GM21390 (cell line): ENCODE measurements at regions not wholly inside any gene's neighbourhood (a gene's known extent, or its start where the extent isn't known, plus 50 kb on each side); places are given as distances from the start of the nearest gene placed in this dataset.
"Not testable (repeated sequence)": the region's sequence is repeated elsewhere in the genome, so short reads cannot be mapped to it uniquely, and the experiment has no call there.

ENCODE experiments used
- ATAC-seq: cut with Tn5 transposase; IDR thresholded peaks from one replicate; pipeline ENCODE4 v1.9.1; 2021; ENCODE audit not compliant: unreplicated experiment

DNA sequence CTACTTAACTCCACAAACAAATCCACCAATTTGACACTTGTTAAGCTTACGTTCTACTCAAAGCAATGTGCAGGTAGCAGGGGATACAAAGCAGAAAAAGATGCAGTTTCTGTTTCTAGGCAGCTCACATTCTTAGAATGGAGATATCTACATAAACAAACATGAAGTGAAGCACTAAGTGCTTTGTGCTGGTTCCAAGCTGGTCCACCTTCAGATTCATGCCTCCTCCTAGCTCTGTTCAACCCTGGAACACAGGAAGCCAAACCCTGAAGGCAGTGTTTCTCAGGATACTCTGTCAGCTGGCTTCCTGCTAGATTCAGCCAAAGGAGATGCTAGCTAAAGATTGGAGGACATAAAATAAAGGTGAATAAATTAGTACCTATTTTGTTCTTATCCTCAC, 55.3 kb upstream of the NOL4 start:
- ATAC-seq: no peak

DNA sequence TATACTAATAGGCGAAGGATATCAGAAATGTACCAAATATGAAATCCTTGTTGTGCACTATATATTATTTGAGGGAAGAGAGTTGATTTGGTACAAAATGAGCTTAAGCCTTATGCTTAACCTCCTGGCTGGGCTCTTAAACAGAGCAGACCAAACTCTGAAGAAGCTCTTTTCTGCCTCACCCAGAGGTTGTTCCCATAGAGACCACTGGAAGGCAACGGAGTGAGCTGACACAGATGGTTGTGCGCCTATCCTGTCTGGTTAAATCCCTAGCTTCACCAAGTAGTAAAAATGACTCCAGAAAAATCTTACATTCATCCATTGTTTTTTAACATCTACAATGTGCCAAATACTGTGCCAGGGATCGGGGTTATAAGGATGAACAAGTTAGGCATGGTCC, 55.9 kb upstream of the NOL4 start:
- no peak for ATAC-seq

DNA sequence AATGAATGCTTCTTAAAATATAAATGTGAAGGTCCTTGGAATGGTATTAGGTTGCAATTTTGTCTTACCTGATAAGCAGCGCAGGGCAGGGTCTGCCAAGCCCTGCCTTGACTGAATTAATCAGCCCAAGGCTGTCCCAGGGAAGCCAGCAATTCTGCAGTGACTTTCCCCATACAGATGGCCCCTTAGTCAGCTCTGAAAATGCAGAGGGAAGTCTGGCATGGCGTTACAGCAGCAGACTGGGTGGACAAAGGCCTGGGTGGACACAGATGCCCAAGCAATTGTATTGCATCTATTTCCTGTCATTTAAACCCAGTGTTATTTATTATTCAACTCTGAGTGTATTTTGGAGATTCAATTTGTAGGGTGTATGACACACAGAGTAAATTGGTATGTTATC, 56.6 kb upstream of the NOL4 start:
- ATAC-seq: no peak

DNA sequence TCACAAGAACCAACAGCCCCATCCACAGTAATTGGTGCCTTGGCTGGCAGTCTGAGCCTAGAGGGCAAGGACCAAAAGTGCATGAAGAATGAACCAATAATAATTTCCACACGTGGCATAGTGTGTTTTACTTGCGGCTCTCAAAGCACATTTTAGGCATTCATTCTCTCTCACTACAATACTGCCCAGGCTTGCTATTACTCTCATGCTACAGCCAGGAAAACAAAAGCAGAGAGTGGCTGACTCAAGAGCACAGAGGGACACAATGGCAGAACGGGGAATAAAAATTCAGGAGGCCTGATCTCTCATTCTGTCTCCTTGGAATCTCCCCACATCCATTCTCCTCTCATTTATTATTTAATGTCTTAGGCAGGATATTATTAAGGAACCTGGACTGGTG, 57.0 kb upstream of the NOL4 start:
- no peak for ATAC-seq

DNA sequence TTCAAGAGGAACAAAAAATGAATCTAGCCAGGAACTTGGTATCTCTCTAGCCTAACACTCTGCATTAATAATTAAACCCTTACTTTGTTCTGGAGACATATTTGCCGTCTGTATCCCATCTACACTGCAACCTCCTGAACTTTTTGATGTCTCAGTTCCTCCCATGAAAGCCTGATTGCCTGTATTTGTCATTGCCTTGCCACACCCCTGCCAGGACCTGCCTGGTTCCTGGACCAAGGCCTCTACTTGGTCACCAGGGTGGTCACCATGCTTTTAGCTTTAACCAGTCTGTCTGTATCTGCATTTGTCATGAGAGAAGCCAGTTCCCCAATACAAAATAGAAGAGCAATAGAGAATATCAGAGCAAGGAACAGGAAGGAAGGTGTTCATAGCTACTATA, 58.8 kb upstream of the NOL4 start:
- ATAC-seq: no peak

DNA sequence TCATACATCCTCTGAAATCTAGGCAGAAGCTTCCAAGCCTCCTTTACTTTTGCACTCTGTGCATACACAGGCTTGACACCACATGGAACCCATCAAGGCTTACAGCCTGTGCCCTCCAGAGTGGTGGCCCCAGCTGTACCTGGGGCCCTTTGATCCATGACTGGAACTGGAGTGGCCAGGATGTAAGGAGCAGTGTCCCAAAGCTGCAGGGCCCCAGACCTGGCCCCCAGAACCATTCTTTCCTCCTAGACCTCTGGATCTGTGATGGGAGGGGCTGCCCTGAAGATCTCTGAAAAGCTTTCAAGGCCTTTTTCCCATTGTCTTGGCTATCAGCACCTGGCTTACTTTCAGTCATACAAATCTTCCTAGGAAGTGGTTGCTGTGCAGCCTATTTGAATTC, 63.1 kb upstream of the NOL4 start:
- no peak for ATAC-seq

DNA sequence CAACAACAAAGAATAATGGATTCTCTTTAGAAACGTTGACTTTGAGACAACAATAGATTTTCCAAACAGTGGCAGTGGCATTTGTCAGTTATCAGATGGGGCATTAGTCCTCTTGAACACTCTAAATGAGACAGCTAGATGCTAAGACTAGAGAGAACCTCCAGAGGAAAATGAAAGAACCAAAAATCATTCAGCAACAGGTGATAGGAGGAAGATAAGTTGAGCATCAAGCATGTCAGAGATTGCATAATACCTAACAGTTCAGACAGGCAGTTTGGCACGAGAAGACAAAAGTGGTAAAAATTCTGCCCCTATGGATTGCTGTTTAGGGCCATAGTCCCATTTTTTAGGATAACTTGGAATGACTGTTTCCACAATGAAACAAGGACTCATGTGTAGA, 67.9 kb upstream of the NOL4 start:
- no peak for ATAC-seq

DNA sequence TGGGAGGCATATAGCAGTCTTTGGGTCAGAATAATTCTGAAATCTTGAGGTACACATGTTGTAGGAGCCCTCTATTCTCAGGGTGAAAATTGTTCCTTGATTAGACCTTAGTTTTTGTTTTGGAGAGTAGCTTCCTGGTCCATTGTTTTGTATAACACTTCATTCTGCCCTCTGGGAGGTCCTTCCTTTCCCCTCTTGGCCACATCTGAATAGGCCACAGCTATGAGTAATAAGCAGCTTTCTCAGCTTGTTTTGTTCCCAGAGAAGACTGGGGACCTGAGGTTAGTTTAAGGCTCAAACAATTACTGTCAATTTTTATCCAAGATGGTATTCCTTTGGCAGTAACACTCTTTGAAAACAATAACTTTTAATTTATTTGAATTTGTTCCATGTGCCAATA, 72.6 kb upstream of the NOL4 start:
- no peak for ATAC-seq

DNA sequence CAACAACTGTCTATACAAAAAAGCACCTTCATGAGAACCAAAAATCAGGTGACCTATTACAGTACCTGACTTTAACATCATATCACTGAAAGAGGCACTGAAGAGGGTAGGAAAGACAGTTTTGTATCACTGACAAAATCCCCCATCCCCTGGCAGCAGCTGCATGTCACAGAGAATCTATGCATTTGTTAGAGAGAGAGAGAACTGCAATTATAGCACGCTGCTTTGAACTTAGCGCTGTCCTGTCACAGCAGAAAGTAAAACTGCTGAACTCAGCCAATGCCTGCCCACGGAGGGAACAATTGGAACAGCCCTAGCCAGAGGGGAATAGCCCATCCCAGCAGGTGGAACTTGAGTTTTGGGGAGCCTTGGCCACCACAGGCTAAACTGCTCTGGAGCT, 75.1 kb upstream of the NOL4 start:
- ATAC-seq: no peak

DNA sequence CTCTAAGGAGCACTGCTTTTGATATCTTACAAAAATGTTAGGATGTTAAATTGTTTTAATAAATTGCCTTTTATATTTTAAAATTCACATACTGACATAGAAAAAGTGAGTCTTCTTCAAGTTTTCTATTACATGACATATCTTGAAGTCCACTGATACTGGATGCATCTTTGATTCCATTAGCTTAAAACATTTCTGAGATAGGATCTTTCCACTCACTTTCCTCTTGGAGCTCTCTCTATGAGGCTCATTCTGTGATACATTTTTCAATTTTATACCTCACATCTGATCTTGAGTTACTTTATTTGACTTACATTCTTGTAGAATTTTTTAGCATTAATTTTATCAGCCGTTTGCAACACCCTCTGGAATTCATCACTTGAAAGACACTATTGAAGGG, 86.8 kb upstream of the NOL4 start:
- ATAC-seq: no peak

DNA sequence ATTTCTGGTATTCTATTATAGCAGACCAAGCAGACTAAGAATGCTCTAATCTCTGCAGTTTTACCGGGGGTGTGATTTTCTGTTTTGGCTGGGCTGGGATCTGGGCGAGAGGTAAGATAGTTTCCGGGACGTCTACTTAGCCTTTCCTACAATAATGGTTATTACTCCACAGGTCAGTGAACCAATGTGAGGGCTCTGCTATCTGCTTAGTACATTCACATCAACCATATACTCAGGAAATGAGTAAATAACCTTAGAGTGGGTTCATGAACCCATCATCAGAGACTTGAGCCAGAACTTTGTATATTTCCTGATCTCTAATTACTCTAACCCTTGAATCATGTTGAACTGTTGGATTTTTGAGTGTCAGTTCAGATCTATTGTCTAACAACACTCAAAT, 90.1 kb upstream of the NOL4 start:
- ATAC-seq: no peak

DNA sequence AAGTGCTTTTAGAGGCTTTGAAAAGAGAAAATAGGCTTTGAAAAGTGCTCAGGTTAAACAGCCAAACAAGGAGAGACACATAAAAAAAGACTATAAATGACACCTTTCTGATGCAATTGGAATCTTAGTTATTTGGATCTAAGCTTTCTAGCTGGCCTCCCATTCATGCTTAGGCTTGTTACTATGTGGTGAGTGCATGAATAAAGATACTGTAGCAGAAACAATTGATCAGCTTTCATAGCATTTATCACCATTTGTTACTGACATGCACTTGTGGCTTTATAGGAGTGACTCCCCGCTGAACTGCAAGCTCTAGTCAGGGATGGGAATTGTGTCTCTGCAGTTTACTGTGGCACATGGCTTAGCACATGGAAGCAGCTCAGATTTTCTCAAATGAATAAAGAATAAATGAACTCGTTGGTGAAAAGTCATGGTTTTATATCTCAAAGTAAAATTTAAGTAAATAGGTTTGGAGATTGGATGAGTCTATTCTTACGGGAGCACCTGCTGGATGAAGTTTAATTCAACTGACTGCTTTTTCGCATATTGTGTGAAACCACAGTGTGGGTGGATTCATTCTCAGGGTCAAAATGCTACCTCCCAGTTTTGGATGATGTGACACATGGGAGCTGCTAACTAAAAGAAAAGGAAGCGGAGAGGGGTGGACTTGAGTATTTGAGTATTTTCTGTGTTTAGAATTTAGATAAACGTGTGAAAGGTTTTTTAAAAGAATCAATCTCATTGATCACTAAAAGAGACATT, 91.1 kb upstream of the NOL4 start:
- no peak for ATAC-seq

DNA sequence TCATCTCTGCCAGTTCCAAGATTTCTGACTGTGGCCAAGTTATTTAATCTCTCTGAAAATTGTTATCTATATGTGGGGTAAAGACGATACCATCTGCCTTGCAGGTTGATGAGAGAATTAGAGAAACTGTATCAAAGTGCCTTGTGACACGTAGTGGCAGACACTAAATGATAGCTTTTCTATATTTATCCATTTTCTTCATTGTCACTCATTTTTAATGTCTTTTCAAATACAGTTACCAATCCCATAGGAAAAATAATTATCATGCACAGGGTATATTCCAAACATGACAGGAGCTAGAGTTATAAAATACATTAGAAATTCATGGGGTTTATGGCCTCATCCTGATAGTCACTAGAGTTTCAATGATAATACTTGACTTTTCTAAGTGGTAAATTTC, 95.6 kb upstream of the NOL4 start:
- ATAC-seq: no peak

DNA sequence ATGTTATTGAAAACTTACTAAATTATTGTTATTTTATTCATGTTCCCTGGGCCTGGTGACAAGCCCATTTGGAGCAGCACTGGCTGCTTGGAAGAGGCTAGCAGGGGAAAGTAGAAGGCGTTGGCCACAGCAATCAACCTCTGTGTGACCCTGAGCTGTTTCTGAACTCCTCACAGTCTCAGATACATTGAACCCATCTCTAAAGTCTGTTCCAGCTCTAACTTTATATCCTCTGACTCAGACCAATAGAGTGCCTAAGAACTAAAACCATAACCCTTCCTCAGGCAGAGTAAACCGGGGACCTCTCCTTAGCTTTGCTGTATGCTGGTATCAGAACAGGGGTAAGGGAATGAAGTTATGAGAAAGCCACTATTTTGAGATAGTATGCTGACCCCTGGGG, 96.4 kb upstream of the NOL4 start:
- peak; percentile 76 for ATAC-seq

DNA sequence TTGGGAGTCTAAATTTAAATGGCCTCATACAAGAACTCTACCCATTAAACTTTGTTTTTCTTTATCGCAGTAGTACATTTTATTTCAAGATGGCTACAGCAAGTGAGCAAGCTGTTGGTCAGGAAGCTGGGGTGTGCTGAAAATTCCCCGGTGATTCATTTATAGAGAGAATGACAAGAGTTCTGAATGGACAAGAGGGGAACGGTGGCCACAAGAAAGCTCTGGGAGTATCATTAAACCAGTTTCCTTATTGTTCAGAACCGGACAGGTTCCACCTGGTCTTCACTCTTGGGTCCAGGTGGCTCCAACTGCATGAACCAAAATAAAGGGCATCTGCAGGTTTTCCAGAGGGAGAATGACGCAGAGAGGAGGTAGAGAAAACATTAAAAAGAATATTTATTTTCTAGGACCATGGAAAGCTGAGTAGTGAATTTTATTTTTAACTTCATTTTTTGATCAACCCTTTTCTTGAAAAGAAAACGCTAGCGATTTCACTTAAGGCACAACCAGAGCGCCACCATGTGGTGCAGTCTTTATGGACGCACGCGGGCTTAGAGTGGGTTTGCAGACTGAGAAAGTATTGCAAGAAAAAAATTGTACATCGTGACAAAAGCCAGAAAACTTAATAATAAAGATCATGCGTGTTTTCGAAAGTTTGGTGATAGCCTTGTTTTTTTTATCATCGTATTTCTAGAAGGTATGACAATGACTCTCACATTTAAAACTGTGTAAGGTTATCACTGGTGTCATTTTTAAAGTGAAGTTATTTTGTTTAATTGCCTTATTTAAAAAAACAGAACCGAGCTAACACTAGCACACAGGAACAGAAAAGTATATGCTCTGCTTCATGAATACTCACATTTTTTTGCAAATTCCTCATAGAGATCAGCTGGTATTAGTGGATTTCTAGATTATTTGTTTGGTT, 97.9 kb upstream of the NOL4 start:
- ATAC-seq: no peak

DNA sequence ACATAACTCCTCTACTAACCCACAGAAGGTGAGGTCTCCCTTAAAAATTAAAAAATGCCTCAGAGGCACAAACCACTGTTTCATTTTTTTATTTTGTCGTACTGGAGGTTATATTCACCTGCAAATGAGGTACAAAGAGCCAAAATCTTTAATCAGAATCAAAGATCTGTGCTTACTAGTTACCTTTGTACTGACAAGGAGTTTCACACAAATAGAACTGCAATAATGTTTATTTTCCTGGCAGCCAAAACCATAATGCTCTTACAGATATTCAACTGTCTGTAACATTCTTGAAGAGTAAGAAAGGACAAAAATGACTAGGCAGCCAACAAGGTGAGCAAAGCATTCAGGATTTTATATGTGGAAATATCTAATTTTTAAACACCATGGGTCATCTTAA, 105.1 kb upstream of the NOL4 start:
- no peak for ATAC-seq

DNA sequence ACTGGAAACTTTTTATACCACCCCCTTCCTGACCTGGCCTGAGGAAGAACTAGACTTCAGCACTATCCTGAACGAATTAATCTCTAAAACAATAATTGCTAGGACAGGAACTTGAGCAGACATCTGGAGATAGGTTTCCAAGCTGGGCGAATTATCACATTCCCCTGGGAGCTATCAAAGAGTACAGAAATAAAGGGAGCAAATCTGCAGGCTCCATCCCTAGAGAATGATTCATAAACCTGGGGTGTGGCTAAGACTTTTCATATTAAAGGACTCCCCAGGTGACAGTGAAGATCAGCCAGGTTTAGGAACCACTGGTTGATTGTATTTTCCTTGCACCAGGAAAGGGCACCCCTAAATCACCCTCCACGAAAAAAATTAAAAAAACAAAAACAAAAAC, 105.6 kb upstream of the NOL4 start:
- ATAC-seq: no peak

DNA sequence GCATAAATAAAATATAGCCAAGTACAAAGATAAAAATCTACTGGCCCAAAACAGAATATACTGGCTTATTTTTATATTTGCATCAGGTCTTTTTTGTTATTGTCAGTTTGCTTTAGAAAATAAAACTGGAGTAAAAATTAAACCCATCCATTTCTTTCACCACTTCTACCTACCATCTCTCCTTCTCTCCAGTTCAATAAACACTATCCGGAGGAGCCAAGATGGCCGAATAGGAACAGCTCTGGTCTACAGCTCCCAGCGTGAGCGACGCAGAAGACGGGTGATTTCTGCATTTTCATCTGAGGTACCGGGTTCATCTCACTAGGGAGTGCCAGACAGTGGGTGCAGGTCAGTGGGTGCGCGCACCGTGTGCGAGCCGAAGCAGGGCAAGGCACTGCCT, 106.2 kb upstream of the NOL4 start:
- ATAC-seq: not testable (repeated sequence)

DNA sequence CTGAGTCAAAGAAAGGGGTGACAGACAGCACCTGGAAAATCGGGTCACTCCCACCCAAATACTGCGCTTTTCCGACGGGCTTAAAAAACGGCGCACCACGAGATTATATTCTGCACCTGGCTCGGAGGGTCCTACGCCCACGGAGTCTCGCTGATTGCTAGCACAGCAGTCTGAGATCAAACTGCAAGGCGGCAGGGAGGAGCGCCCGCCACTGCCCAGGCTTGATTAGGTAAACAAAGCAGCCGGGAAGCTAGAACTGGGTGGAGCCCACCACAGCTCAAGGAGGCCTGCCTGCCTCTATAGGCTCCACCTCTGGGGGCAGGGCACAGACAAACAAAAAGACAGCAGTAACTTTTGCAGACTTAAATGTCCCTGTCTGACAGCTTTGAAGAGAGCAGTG, 106.6 kb upstream of the NOL4 start:
- ATAC-seq: not testable (repeated sequence)

DNA sequence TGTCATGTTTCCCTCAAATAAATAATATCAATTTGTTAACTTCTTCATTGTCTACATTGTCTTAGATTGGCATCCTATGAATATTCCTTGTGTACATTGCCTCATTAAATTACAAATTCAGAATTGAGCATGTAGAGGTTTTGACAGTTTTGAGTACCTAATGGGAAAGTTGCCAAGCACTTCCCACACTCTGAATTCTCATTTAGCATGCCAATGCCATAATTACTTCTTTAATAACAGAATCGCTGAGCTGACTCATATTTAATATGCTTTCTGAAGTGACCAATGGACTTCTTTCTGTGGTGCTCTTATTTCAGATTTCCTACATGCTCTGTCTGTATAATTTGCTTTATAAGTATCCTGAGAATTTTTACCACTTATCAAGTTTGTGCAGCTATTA, 114.4 kb upstream of the NOL4 start:
- ATAC-seq: no peak

DNA sequence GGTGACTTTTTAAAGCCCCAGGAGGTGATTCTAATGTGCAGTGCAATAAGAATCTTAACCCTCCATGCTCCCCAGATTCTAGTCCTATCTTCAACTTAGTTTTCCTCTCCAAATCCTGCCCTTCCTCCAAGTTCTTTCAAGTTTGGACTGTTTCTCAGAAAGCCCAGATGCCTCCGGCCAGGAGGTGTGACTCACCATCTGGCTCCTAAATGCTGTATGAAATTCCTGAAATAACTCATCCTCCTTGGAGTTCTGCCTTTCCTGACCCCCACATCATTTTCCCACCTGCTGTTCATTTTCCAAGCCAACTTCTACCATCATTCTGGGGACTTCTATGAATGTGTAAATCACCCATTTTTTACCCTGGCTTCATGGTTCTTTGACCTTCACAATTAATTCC, 118.2 kb upstream of the NOL4 start:
- no peak for ATAC-seq

DNA sequence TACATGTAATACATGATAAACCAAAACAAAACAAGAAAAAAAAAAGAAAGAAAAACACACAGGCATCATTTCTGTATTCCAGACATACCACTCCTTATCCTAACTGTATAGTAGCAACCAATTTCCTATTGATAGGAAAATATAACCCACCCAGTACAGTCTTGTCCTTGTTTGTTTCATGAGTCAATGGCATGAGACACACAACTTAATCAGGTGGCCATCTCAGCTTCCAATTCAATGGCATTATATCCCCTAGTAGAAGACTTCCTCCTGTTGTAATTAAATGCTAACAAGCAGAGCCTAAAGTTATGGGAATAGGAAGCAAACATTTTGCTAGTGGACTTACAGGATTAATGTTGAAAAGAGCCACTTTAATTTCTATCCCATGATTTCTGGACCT, 121.0 kb upstream of the NOL4 start:
- no peak for ATAC-seq
